DND-41 (cell line): ENCODE measurements at regions not wholly inside any gene's neighbourhood (a gene's known extent, or its start where the extent isn't known, plus 50 kb on each side); places are given as distances from the start of the nearest gene placed in this dataset.

Experiments
- EZH2 ChIP-seq: IDR thresholded peaks from 3 replicates; pipeline ENCODE4 v1.6.1; 2012; ENCODE audit warnings: borderline replicate concordance, low read depth, mild to moderate bottlenecking, moderate library complexity, low read length, inconsistent platforms; ENCODE audit not compliant: severe bottlenecking
- TF ChIP-seq, protein P1 (sequence below): IDR thresholded peaks from 2 replicates; pipeline ENCODE4 v1.5.1; 2012; ENCODE audit warnings: borderline replicate concordance, low read length, moderate library complexity, mild to moderate bottlenecking; ENCODE audit not compliant: poor library complexity, severe bottlenecking; ENCODE audit errors: extremely low read depth

DNA sequence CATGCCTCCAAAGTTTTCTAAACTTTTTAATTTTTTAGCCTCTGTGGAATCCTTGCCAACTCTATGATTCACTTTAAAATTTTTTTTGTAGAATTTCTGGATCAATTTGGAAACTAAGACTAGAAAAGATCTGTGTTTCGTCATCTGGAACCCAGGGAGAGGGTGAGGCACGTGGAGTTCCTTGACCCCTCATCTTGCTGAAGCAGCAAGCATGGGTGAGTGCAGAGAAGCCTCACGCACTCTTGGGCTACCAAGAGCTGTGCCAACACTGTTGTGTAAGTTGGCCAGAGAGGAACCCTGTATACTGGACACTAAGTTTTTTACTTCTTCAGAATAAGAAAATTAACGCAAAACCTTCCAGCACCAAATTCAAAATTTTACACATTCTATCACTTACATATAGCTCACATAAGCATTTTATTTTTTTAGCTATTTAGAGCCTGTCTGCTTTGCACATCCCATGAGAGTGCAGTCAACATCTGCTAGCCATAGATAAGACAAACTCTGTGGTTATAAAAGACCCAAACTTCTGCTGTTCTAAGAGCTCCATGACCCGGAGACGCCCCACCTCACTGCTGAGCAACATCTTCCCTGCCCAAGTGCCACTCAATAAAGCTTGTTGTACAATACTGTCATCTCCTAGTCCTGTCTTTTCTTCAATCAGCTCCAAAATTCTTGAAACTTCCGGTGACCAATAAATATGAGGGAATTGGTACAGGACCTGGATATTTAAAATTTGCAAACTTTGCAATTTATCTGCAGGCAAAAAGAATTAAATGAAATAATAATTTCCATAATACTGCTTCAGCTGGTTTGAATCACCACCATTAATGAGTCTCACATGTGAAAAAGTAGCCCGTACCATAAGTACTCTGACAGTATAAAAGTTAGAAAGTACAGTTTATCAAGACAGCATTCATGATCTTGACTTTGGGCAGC is 69.7 kb upstream of the ADCY2 start:
- TF ChIP-seq, protein P1, sequence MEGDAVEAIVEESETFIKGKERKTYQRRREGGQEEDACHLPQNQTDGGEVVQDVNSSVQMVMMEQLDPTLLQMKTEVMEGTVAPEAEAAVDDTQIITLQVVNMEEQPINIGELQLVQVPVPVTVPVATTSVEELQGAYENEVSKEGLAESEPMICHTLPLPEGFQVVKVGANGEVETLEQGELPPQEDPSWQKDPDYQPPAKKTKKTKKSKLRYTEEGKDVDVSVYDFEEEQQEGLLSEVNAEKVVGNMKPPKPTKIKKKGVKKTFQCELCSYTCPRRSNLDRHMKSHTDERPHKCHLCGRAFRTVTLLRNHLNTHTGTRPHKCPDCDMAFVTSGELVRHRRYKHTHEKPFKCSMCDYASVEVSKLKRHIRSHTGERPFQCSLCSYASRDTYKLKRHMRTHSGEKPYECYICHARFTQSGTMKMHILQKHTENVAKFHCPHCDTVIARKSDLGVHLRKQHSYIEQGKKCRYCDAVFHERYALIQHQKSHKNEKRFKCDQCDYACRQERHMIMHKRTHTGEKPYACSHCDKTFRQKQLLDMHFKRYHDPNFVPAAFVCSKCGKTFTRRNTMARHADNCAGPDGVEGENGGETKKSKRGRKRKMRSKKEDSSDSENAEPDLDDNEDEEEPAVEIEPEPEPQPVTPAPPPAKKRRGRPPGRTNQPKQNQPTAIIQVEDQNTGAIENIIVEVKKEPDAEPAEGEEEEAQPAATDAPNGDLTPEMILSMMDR = no peak
- no peak for TF ChIP-seq EZH2
